ENCODE measurements at regions not wholly inside any gene's neighbourhood (a gene's known extent, or its start where the extent isn't known, plus 50 kb on each side); places are given as distances from the start of the nearest gene placed in this dataset.
"Not testable (repeated sequence)": the region's sequence is repeated elsewhere in the genome, so short reads cannot be mapped to it uniquely, and the experiment has no call there.

DNA sequence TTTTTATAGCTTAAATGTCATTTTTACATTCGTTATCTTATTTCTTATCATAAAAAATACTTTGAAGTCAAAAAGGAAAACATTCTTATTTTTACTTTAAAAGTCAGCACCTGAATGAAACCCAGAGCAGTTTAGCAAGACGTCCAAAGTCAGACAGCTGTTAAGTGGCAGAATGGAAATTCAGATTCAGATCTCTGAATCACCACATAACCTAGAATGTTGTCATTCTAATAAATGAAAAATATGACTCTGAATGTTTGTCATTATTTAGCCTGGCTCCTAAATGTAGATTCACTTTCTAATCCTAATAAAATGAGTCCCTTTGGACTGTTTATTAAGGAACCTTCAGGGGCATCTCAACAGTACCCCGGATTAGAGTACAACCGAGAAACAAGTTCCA is 75.2 kb upstream of the RGS7 start:
- Histone ChIP-seq H3K27me3 (ENCODE audit: control insufficient read depth, insufficient read depth, low read length) (no peaks in the 10 kb centered on the region), H3K9me3 (ENCODE audit: control insufficient read depth, insufficient read depth, low read length) (no peaks in the 10 kb centered on the region), H3K27ac (ENCODE audit: low read depth, low read length) (no peak overlapping the region), H3K4me3 (ENCODE audit: low read depth, low read length) (no peak overlapping the region)
- TF ChIP-seq, protein P1, sequence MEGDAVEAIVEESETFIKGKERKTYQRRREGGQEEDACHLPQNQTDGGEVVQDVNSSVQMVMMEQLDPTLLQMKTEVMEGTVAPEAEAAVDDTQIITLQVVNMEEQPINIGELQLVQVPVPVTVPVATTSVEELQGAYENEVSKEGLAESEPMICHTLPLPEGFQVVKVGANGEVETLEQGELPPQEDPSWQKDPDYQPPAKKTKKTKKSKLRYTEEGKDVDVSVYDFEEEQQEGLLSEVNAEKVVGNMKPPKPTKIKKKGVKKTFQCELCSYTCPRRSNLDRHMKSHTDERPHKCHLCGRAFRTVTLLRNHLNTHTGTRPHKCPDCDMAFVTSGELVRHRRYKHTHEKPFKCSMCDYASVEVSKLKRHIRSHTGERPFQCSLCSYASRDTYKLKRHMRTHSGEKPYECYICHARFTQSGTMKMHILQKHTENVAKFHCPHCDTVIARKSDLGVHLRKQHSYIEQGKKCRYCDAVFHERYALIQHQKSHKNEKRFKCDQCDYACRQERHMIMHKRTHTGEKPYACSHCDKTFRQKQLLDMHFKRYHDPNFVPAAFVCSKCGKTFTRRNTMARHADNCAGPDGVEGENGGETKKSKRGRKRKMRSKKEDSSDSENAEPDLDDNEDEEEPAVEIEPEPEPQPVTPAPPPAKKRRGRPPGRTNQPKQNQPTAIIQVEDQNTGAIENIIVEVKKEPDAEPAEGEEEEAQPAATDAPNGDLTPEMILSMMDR (IDR thresholded peaks at IDR 0.05; ENCODE audit: low read depth, low read length), result no peak
- ChIA-PET CTCF (interaction anchor here (1.4 kb wide), 1 partner anchor 11 kb away, joined by 3 read pairs; no protein-coding TSS in a partner anchor), POLR2A (no interaction called here)
- DNase-seq (ENCODE audit: low read depth, low spot score), result no peak

DNA sequence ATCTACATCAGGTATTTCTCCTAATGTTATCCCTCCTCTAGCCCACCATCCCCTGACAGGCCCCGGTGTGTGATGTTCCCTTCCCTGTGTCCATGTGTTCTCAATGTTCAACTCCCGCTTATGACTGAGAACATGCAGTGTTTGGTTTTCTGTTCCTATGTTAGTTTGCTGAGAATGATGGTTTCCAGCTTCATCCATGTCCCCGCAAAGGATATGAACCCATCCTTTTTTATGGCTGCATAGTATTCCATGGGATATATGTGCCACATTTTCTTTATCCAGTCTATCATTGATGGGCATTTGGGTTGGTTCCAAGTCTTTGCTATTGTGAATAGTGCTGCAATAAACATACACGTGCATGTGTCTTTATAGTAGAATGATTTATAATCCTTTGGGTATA is 68.1 kb upstream of the RGS7 start:
- POLR2A ChIA-PET; DNase-seq (ENCODE audit: low read depth, low spot score); H3K27me3 ChIP-seq (ENCODE audit: control insufficient read depth, insufficient read depth, low read length); H3K9me3 ChIP-seq (ENCODE audit: control insufficient read depth, insufficient read depth, low read length); CTCF ChIA-PET; H3K27ac ChIP-seq (ENCODE audit: low read depth, low read length); H3K4me3 ChIP-seq (ENCODE audit: low read depth, low read length): not testable (repeated sequence)

DNA sequence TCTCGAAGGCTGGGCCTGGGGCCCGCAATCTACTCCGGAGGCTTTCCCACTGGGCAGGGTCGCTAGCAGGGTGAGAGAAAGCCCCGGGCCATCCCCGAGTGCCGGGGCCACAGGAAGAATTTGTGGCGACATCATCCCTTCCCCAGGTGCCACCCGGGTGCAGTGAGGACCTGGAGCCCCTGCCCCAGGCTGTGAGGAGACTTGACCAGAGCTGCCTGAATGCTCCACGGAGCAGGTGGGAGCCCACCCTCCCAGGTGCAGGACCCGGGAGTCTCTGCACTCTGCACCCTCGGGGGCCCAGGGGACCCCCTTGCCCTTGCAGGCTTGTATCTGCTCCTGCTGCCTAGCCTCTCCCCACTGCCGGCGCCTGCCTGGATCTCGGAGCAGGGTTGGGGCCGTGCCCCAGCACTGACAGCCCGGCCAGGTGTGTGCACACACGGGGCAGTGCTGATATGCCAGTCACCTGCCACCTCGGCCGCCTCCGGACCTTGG is 67.5 kb upstream of the RGS7 start:
- H3K27ac ChIP-seq (ENCODE audit: low read depth, low read length), result no peak overlapping the region
- ChIA-PET POLR2A (no interaction called here), CTCF (no interaction called here)
- H3K9me3 ChIP-seq (ENCODE audit: control insufficient read depth, insufficient read depth, low read length), result no peaks in the 10 kb centered on the region; the same call in 1 of the 2 replicates
- TF ChIP-seq, protein P1 (IDR thresholded peaks at IDR 0.05; ENCODE audit: low read depth, low read length), result no peak
- peak overlapping the region; percentile 65 for H3K4me3 ChIP-seq (ENCODE audit: low read depth, low read length)
- no peaks in the 10 kb centered on the region for H3K27me3 ChIP-seq (ENCODE audit: control insufficient read depth, insufficient read depth, low read length)
- DNase-seq (ENCODE audit: low read depth, low spot score), result no peak

DNA sequence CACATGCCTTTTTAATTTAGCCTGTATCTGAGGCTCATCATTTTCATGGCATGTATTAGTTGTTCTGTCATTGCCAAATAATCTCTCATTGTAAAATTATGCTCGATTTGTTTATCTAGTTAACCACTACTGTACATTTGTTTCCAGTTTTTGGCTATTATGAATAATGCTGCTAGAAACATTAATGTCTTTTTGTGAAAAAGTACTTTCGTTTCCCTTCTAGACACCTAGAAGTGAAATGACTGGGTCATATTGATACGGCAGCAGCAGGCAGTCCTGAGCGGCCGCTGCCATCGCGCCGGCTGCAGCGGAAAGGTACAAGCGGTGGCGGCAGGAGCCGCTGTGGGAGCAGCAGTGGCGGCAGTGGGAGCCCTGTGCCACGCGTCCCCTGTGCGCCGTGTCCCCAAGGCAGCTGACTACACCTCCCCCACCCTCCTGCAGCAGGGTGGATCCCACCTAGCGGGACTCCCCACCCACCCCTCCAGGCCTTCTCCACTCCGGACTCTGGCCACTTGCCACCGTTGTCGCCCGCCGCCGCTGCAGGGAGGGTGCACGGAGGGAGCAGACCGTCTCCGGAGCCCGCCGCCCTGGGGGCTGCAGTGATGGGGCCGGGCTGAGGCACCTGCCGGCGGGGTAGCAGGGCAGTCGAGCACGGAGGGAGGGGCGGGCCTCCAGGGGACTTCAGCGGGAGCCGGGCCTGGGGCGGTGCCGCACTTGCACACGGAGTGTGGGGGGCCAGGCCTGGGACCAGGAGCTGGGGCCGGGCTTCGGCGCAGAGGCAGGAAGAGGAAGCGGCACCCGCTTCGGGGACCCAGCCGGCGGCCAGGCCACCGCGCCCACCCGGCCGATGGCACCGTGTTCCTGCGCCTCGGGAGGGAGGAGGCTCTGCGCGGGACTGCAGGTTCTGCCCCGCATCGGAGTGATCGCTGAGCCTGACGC is 66.8 kb upstream of the RGS7 start:
- Histone ChIP-seq H3K9me3 (ENCODE audit: control insufficient read depth, insufficient read depth, low read length) (no peaks in the 10 kb centered on the region; the same call in 1 of the 2 replicates), H3K27ac (ENCODE audit: low read depth, low read length) (no peak overlapping the region), H3K4me3 (ENCODE audit: low read depth, low read length) (peak overlapping the region; percentile 65), H3K27me3 (ENCODE audit: control insufficient read depth, insufficient read depth, low read length) (no peaks in the 10 kb centered on the region)
- ChIA-PET POLR2A (no interaction called here), CTCF (no interaction called here)
- TF ChIP-seq, protein P1 (IDR thresholded peaks at IDR 0.05; ENCODE audit: low read depth, low read length), result peak; percentile 5; the same call in 1 of the 2 replicates
- peak; percentile 8 for DNase-seq (ENCODE audit: low read depth, low spot score)

DNA sequence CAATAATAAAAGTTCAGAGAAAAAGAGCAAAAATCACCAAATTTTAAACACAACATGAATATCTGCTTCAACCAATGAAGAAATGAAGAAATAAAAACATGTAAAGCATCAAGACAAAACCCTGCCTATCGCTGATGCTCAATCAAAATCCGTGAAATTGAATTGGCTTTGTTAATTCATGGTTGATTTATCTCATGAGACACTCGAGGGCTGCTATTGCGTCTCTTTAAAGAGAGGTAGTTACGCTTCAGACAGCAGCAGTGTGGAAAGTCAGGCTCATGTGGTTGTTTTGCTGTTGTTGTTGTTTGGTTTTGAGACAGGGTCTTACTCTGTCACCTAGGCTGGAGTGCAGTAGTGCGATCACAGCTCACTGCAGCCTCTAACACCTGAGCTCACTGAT is 65.5 kb upstream of the RGS7 start:
- TF ChIP-seq, protein P1 (IDR thresholded peaks at IDR 0.05; ENCODE audit: low read depth, low read length), result no peak
- POLR2A ChIA-PET, result no interaction called here
- no peak for DNase-seq (ENCODE audit: low read depth, low spot score)
- H3K27ac ChIP-seq (ENCODE audit: low read depth, low read length), result no peak overlapping the region
- H3K4me3 ChIP-seq (ENCODE audit: low read depth, low read length), result no peak overlapping the region
- no peaks in the 10 kb centered on the region; the same call in 1 of the 2 replicates for H3K9me3 ChIP-seq (ENCODE audit: control insufficient read depth, insufficient read depth, low read length)
- CTCF ChIA-PET, result no interaction called here
- no peaks in the 10 kb centered on the region for H3K27me3 ChIP-seq (ENCODE audit: control insufficient read depth, insufficient read depth, low read length)
